HG03025 (cell line): ENCODE measurements at regions not wholly inside any gene's neighbourhood (a gene's known extent, or its start where the extent isn't known, plus 50 kb on each side); places are given as distances from the start of the nearest gene placed in this dataset.

Experiments
- ATAC-seq: cut with Tn5 transposase; IDR thresholded peaks from one replicate; pipeline ENCODE4 v1.9.1; 2021; ENCODE audit warnings: mild to moderate bottlenecking, moderate library complexity; ENCODE audit not compliant: unreplicated experiment, low FRiP score

GRCh38 chr3:117114517-117115265 is 405.1 kb downstream of the TUSC7 start:
- no peak for ATAC-seq

- ATAC-seq = no peak
Measured at GRCh38 chr3:117117188-117117936, 407.8 kb downstream of the TUSC7 start.

GRCh38 chr3:117118604-117119003 is 409.0 kb downstream of the TUSC7 start:
- no peak for ATAC-seq

GRCh38 chr3:117120014-117120413 is 410.4 kb downstream of the TUSC7 start:
- no peak for ATAC-seq

GRCh38 chr3:117122609-117123008 is 413.0 kb downstream of the TUSC7 start:
- ATAC-seq = no peak

GRCh38 chr3:117126460-117126859 is 416.9 kb downstream of the TUSC7 start:
- no peak for ATAC-seq

- no peak for ATAC-seq
Measured at GRCh38 chr3:117126946-117127546, 417.5 kb downstream of the TUSC7 start.

- ATAC-seq = no peak
Measured at GRCh38 chr3:117128133-117128532, 418.6 kb downstream of the TUSC7 start.

- ATAC-seq = no peak
Measured at GRCh38 chr3:117128872-117129271, 419.3 kb downstream of the TUSC7 start.

GRCh38 chr3:117129516-117129915 is 419.9 kb downstream of the TUSC7 start:
- ATAC-seq = no peak

GRCh38 chr3:117130222-117130621 is 420.6 kb downstream of the TUSC7 start:
- no peak for ATAC-seq

GRCh38 chr3:117131259-117131658 is 421.7 kb downstream of the TUSC7 start:
- ATAC-seq = no peak

GRCh38 chr3:117133066-117133465 is 423.5 kb downstream of the TUSC7 start:
- no peak for ATAC-seq

- no peak for ATAC-seq
Measured at GRCh38 chr3:117135207-117135606, 425.6 kb downstream of the TUSC7 start.

GRCh38 chr3:117136003-117136402 is 426.4 kb downstream of the TUSC7 start:
- ATAC-seq = no peak

- no peak for ATAC-seq
Measured at GRCh38 chr3:117137065-117137464, 427.5 kb downstream of the TUSC7 start.

- no peak for ATAC-seq
Measured at GRCh38 chr3:117139681-117140080, 430.1 kb downstream of the TUSC7 start.

GRCh38 chr3:117141812-117142211 is 432.2 kb downstream of the TUSC7 start:
- no peak for ATAC-seq

- no peak for ATAC-seq
Measured at GRCh38 chr3:117144853-117145252, 435.3 kb downstream of the TUSC7 start.

GRCh38 chr3:117145677-117146076 is 436.1 kb downstream of the TUSC7 start:
- no peak for ATAC-seq

- no peak for ATAC-seq
Measured at GRCh38 chr3:117146571-117146970, 437.0 kb downstream of the TUSC7 start.

- ATAC-seq = no peak
Measured at GRCh38 chr3:117149584-117149983, 440.0 kb downstream of the TUSC7 start.
